ENCODE measurements at regions not wholly inside any gene's neighbourhood (a gene's known extent, or its start where the extent isn't known, plus 50 kb on each side); places are given as distances from the start of the nearest gene placed in this dataset.

- intact Hi-C loops (cut with micrococcal nuclease; ENCODE audit: unreplicated experiment), result no loop called here
- H3K79me2 ChIP-seq (ENCODE audit: insufficient read depth, low read depth, low read length), result no peaks in the 10 kb centered on the region
- H3K27ac ChIP-seq (ENCODE audit: low read depth, low read length, poor library complexity, severe bottlenecking), result no peak overlapping the region
- DNase-seq (ENCODE audit: low spot score), result no peak
- TF ChIP-seq EZH2phosphoT487 (IDR thresholded peaks at IDR 0.05; ENCODE audit: borderline replicate concordance, low read depth, low read length), result no peak
- TF ChIP-seq, protein P1, sequence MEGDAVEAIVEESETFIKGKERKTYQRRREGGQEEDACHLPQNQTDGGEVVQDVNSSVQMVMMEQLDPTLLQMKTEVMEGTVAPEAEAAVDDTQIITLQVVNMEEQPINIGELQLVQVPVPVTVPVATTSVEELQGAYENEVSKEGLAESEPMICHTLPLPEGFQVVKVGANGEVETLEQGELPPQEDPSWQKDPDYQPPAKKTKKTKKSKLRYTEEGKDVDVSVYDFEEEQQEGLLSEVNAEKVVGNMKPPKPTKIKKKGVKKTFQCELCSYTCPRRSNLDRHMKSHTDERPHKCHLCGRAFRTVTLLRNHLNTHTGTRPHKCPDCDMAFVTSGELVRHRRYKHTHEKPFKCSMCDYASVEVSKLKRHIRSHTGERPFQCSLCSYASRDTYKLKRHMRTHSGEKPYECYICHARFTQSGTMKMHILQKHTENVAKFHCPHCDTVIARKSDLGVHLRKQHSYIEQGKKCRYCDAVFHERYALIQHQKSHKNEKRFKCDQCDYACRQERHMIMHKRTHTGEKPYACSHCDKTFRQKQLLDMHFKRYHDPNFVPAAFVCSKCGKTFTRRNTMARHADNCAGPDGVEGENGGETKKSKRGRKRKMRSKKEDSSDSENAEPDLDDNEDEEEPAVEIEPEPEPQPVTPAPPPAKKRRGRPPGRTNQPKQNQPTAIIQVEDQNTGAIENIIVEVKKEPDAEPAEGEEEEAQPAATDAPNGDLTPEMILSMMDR (conservative IDR thresholded peaks at IDR 0.05; ENCODE audit: low read length), result no peak
- no peaks in the 10 kb centered on the region for H3K36me3 ChIP-seq (ENCODE audit: insufficient read depth, low read length)
- BruUV-seq (replicated peaks), result no TSS peak
- no peak overlapping the region for H3K4me2 ChIP-seq (ENCODE audit: low read length)
- no peaks in the 10 kb centered on the region for H3K4me1 ChIP-seq (ENCODE audit: insufficient read depth, low read length, poor library complexity, severe bottlenecking)
- no peak overlapping the region for H2AFZ ChIP-seq (ENCODE audit: low read length)
- no peak overlapping the region for H3K4me3 ChIP-seq (ENCODE audit: low read depth, low read length, poor library complexity, severe bottlenecking)
- no peaks in the 10 kb centered on the region for H4K20me1 ChIP-seq (ENCODE audit: insufficient read depth, low read length)
- ChIA-PET CTCF (ENCODE audit: unreplicated experiment) (no interaction called here), POLR2A (no interaction called here)
- H3K9me3 ChIP-seq (ENCODE audit: low read length), result no peaks in the 10 kb centered on the region
- H3K9me2 ChIP-seq (ENCODE audit: insufficient read depth, low read length), result 0 out of 2 replicates have a peak, but pooled peaks cover 3% of the 10 kb centered on the region
Observed at GRCh38 chr3:24843955-24844354, 349.3 kb upstream of the THRB start.

- H3K36me3 ChIP-seq (ENCODE audit: insufficient read depth, low read length), result no peaks in the 10 kb centered on the region
- TF ChIP-seq EZH2phosphoT487 (IDR thresholded peaks at IDR 0.05; ENCODE audit: borderline replicate concordance, low read depth, low read length), result no peak
- TF ChIP-seq, protein P1 (conservative IDR thresholded peaks at IDR 0.05; ENCODE audit: low read length), result no peak
- H3K9me2 ChIP-seq (ENCODE audit: insufficient read depth, low read length), result 0 out of 2 replicates have a peak, but pooled peaks cover 3% of the 10 kb centered on the region
- BruUV-seq (replicated peaks), result no TSS peak
- H3K9me3 ChIP-seq (ENCODE audit: low read length), result no peaks in the 10 kb centered on the region
- H2AFZ ChIP-seq (ENCODE audit: low read length), result no peak overlapping the region
- no peaks in the 10 kb centered on the region for H4K20me1 ChIP-seq (ENCODE audit: insufficient read depth, low read length)
- CTCF ChIA-PET (ENCODE audit: unreplicated experiment), result no interaction called here
- H3K4me3 ChIP-seq (ENCODE audit: low read depth, low read length, poor library complexity, severe bottlenecking), result no peak overlapping the region
- H3K4me2 ChIP-seq (ENCODE audit: low read length), result no peak overlapping the region
- intact Hi-C loops (cut with micrococcal nuclease; ENCODE audit: unreplicated experiment), result no loop called here
- DNase-seq (ENCODE audit: low spot score), result no peak
- H3K4me1 ChIP-seq (ENCODE audit: insufficient read depth, low read length, poor library complexity, severe bottlenecking), result no peaks in the 10 kb centered on the region
- POLR2A ChIA-PET, result interaction anchor here (0.7 kb wide), 1 partner anchor 299 kb away, joined by 3 read pairs; no protein-coding TSS in a partner anchor
- no peak overlapping the region for H3K27ac ChIP-seq (ENCODE audit: low read depth, low read length, poor library complexity, severe bottlenecking)
- no peaks in the 10 kb centered on the region for H3K79me2 ChIP-seq (ENCODE audit: insufficient read depth, low read depth, low read length)
Observed at GRCh38 chr3:24845524-24846155, 351.0 kb upstream of the THRB start.

DNA sequence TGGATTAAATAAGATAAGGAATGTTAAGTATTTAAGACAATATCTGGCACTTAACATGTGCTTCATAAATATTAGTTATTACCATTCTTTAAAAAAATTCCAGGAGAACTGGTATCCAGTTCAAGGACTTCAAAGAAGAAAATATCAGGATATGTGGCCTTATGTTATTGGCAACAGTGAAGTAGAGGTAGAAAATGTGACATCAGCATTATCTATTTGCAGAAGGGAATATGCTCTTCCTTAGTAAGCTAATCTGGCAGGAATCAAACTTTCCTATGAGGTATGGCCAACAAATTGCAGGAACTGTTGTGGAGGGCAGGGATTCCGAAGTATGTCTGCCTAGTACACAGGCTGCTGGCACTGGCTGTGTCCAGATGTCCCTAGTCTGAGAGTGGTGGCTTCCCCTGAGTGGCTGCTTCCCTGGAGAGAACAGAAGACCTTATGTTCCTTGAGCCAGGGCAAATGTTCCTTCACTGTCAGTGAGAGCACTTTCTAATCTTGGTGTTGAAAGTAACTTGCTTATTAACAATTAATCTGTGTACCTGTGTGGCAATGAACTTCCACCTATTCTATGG is 351.7 kb upstream of the THRB start:
- no TSS peak for BruUV-seq (replicated peaks)
- 0 out of 2 replicates have a peak, but pooled peaks cover under 1% of the 10 kb centered on the region for H3K9me2 ChIP-seq (ENCODE audit: insufficient read depth, low read length)
- CTCF ChIA-PET (ENCODE audit: unreplicated experiment), result no interaction called here
- no peaks in the 10 kb centered on the region for H3K9me3 ChIP-seq (ENCODE audit: low read length)
- no peak for DNase-seq (ENCODE audit: low spot score)
- H3K4me2 ChIP-seq (ENCODE audit: low read length), result no peak overlapping the region
- H4K20me1 ChIP-seq (ENCODE audit: insufficient read depth, low read length), result no peaks in the 10 kb centered on the region
- H3K4me1 ChIP-seq (ENCODE audit: insufficient read depth, low read length, poor library complexity, severe bottlenecking), result no peaks in the 10 kb centered on the region
- TF ChIP-seq, protein P1 (conservative IDR thresholded peaks at IDR 0.05; ENCODE audit: low read length), result no peak
- no peak for TF ChIP-seq EZH2phosphoT487 (IDR thresholded peaks at IDR 0.05; ENCODE audit: borderline replicate concordance, low read depth, low read length)
- no peak overlapping the region for H3K27ac ChIP-seq (ENCODE audit: low read depth, low read length, poor library complexity, severe bottlenecking)
- no peaks in the 10 kb centered on the region for H3K79me2 ChIP-seq (ENCODE audit: insufficient read depth, low read depth, low read length)
- no peak overlapping the region for H3K4me3 ChIP-seq (ENCODE audit: low read depth, low read length, poor library complexity, severe bottlenecking)
- intact Hi-C loops (cut with micrococcal nuclease; ENCODE audit: unreplicated experiment), result no loop called here
- no peaks in the 10 kb centered on the region for H3K36me3 ChIP-seq (ENCODE audit: insufficient read depth, low read length)
- no peak overlapping the region for H2AFZ ChIP-seq (ENCODE audit: low read length)
- POLR2A ChIA-PET, result interaction anchor here (0.7 kb wide), 1 partner anchor 298 kb away, joined by 3 read pairs; no protein-coding TSS in a partner anchor

All from OCI-LY7 (cell line).